CD4-positive, alpha-beta T cell treated with Interleukin-17A for 4 hours (primary cell): ENCODE measurements at regions not wholly inside any gene's neighbourhood (a gene's known extent, or its start where the extent isn't known, plus 50 kb on each side); places are given as distances from the start of the nearest gene placed in this dataset.

Experiments
- DNase-seq: peaks from one replicate; pipeline ENCODE4 v3.0.0-alpha.2; 2020; ENCODE audit warnings: mixed read lengths

DNA sequence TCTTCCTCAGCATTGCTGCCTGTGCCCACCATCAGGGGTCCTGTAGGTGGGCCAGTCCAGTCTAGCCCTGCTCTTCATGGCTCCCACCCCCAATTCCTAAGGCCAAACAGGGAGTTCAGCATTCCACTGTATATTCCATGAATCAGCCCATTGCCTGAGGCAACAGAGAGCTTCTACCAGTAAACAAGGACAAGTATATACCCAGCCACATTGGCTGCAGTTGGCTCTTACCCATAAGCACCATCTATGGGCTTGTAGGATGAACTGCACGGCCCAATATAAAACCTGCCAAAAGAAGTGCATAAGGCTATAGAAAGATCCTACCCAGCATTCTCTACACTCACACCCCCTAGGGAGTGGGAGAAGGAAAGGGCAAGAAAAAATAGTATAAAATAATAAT is 95.1 kb upstream of the SALL3 start:
- DNase-seq: no peak

GRCh38 chr18:78889250-78889649 is 90.4 kb upstream of the SALL3 start:
- no peak for DNase-seq

- no peak for DNase-seq
Measured at GRCh38 chr18:78890388-78890787, 89.2 kb upstream of the SALL3 start.

DNA sequence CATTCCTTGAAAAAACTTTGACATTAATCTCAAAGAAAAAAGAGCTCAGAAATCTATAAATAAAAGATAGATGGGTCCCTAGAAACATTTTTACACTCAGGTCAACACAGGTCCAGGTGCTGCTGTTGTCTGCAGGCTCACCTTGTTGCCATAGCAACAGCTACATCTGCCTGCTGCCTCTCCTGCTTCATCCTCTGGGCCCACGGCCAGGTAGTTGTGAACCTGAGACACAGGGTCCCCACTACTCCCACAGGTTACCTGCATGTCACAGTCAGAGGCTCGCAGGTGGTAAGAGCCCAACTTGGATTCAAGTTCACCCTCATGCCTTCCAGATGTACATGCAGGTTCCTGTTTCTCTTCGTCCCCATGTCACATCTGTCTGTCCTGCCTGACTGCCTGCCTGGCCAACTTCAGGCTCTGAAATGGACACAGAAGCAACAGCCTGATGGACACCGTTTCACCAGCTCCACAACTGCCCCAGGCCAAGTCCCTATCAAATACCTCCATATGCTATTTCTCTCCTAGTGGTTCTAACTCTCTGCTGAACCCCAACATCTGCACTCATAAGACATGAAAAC is 88.3 kb upstream of the SALL3 start:
- DNase-seq: no peak

DNA sequence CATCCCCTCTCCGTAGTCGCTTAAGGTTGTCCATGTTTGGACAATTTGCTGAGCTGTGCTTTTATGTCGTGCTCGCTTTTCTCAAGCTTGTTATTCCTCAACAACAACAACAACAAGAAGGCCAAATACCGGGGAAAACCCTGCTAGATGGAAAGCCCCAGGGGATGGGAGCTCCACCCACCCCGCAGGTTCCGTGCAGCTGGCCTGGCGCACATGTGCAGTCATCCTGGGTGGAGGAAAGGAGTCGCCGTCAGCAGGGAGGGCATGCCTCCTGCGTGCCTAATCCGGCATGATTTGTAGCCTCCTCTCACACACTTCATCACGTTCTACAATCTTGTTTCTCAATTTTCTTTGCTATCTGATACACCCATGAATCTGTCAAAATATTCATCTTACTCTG is 87.4 kb upstream of the SALL3 start:
- DNase-seq: no peak

GRCh38 chr18:78892721-78893120 is 86.9 kb upstream of the SALL3 start:
- no peak for DNase-seq

GRCh38 chr18:78893281-78894032 is 86.2 kb upstream of the SALL3 start:
- DNase-seq: no peak

DNA sequence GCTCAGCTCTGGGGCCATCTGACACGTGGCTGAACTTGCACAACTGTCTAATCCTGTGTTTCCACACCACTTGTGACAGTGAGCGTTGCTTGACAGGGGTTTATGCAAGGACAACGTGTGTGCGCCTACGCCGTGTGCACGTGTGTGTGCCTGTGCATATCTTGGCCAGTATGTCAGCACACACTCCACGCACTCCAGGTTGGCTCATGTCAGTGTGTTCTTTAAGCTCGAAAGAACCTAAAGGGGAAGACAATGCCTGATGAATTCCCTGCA is 85.6 kb upstream of the SALL3 start:
- DNase-seq: no peak

GRCh38 chr18:78895207-78896001 is 84.2 kb upstream of the SALL3 start:
- DNase-seq: no peak

DNA sequence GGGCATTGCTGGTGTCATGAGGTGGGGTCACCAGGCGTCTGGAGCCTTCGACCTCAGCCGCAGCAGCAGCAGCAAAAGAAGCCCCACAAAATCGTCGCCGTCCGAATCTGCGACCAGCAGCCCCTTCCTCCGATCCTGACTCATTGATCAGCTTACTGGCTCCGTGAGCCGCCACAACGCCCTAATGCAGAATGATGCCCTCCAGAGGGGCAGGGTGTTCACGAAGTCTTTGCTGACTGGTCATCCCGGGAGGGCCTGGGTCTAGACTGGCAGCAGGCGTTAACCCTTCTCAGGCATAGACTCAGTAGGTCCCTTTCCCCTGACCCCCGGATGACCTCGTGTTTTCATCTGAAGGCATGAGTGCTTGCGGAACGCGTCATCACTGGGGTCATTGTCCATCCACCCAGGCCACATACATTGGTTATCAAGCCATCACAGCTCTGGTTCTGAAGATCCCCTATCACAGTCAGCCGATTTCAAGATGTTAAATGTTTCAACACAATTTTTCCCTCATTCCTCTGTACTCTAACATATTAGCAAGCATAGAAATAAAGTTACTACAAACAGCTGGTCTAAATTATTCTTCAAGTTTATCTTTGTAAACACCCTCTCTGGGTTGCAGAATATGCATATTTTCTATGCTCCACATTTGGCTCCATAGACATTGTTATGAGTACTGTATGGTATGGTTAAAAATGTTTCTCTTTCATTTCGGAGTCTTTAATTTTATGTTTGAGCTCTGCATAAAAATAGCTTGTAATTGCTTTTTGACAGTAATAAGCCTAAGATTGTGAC is 83.3 kb upstream of the SALL3 start:
- DNase-seq: no peak

GRCh38 chr18:78898066-78898465 is 81.6 kb upstream of the SALL3 start:
- no peak for DNase-seq

GRCh38 chr18:78898635-78899034 is 81.0 kb upstream of the SALL3 start:
- no peak for DNase-seq

DNA sequence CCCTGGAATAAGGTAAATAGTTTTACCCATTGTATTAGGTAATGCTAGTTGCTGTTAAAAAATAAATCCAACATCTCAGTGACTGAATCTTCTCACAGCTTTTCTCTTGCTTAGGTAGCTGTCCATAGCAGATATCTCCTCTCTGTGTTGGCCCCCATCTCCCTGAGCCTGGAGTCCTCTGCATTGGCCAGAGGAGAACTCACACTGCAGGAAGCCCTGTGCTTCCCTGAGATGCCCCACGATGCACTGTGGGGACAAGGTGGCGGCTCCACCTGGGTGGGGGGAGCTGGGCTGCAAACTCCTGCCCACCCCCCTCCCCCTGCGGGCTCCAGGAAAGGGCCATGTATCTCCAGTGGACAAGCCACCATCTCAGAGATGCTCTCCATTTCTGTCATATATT is 80.4 kb upstream of the SALL3 start:
- DNase-seq: no peak

DNA sequence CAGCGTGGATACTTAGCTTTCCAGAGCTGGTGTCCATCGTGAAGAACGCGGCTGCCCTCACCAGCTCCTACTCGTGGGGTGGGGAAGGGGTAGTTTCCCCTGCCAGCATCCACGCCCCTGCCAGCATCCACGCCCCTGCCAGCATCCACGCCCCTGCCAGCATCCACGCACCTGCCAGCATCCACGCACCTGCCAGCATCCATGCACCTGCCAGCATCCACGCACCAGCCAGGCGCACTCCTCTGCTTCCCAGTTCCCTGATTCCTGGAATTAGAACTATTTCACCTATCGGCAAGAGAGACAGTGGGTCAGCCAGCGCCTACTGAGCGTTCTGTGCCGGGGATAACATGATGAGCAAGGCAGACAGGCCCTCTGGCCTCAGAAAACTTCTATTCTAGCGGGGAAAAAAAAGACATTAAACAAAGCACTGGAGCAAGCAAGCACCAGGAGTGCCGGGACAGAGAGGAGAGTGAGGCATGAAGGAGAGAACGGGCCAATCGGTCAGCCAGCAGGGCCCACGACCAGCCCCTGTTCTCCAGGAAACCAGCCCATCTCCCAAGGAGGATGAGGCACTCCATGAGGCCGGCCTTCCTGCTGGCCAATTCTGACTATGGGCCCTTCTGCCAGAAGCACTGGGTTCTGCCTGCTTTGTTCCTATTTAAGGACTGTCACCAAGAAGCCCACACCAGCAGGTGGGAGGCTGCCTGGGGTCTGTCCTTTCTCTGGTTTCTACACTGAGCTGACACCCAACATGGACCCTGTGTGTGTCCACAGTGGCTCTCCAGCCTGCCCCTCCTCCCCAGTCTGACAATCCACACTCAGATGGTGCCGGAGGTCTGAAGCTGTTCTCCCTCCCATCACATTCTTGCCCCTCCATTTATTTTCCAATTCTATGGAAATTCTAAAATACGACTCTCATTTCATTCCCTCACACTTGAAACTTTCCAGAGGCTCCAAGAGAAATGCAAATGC is 78.4 kb upstream of the SALL3 start:
- no peak for DNase-seq

- DNase-seq: no peak
Measured at GRCh38 chr18:78901923-78902794, 77.5 kb upstream of the SALL3 start.

DNA sequence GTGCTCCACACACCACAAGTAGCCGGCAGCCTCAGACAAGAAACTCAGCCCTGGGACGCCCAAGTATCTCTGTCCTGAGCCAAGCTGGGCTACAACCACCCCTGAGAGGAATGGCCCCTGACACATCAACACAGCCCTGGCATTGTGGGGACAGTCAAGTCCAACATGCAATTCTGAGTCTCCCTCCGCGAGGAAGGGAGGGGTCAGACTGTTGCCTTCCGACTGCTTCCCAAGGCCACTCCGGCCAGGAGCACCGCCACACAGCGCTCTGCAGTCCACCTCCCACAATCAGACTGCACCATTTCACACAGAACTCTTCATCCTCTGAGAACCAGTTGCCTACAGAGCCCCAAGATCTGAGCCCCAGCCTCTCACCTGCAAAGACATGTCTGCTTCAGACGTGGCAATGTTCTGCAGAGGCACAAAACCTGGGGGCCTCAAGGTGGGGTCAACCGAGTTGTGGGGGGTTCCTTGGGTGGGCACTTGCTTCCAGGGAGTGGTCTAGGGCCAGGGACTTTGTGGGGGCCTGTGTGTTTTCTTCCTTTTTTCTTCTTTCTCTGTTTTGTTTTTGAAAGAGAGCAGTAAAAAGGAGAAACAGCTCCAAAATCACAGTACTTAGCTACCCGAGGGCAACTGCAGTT is 76.7 kb upstream of the SALL3 start:
- DNase-seq: no peak

GRCh38 chr18:78903436-78904178 is 76.0 kb upstream of the SALL3 start:
- no peak for DNase-seq

DNA sequence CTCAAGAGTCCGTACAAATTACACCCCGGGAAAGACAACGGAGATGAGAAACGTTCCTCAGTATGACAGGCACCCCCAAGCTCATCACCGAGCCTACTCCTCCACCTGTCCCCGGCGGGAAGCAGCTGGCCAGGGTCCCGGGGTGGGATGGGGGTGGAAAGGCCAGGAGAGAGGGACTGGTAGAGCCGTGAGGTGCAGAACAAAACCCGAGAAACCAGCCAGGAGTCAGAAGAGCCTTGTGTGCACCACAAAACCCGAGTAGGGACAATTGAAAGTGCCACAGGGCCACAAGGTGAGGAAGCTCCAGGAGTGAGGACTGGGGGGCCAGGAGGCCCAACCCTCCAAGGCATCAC is 75.5 kb upstream of the SALL3 start:
- DNase-seq: no peak

DNA sequence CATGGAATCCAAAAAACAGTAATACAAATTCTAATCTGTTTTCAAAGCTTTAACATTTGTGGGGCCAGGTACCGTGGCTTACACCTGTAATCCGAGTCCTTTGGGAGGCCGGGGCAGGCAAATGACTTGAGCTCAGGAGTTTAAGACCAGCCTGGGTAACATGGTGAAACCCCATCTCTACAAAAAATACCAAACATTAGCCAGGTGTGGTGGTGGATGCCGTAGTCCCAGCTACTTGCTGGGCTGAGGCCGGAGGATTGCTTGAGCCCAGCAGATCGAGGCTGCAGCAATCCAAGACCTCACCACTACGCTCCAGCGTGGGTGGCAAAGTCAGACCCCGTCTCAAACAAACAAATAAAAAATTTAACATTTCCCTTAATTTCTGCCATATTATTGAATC is 74.3 kb upstream of the SALL3 start:
- DNase-seq: no peak

DNA sequence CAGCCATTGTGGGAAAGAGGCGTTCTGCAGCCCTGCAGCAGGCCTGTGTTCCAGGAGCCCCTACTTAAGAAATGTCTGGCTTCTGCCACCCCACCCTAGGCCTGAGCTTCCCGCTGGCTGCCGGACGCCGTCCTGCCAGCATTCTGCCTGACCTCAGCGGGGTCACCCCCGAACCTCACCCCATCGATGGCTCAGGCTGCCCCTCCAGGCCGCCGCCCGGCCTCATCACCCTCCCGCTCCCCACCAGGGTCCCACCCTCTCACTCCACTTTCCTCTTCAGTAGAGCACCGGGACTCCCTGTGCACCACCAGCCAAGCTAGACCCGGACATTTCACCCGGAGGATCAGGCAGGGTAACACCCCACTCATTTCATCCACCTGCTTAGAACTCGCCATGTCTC is 73.6 kb upstream of the SALL3 start:
- no peak for DNase-seq
